MV-4-11 (cell line): ENCODE measurements at regions not wholly inside any gene's neighbourhood (a gene's known extent, or its start where the extent isn't known, plus 50 kb on each side); places are given as distances from the start of the nearest gene placed in this dataset.
"Not testable (repeated sequence)": the region's sequence is repeated elsewhere in the genome, so short reads cannot be mapped to it uniquely, and the experiment has no call there.

Experiments
- DNase-seq: peaks from one replicate; lab custom pipeline; 2025; lab: John Stamatoyannopoulos, UW

- not testable (repeated sequence) for DNase-seq
Measured at GRCh38 chr15:20306497-20307106, 235.0 kb downstream of the GOLGA6L6 start.

- not testable (repeated sequence) for DNase-seq
Measured at GRCh38 chr15:20305912-20306311, 235.7 kb downstream of the GOLGA6L6 start.

DNA sequence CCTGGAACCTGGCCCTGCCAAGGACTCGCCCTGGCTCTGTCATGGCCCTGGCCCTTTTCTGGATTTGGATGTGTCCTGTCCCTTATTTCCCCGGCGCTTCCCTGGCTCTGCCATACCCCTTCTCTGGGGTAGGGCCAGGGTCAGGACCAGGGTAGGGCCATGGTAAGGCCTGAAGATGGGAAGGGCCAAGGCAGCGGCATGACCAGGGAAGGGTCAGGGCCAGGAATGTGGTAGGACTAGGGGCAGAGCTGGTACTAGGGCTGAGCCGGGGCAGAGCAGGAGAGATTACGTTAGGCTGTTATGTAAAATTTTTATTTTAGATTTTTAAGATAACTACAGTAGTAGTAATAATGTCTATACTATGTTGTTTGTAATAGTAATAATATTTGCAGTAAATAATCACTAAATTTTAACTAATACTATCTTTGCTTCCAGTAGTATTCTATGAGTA lies 236.6 kb downstream of the GOLGA6L6 start:
- DNase-seq: not testable (repeated sequence)

GRCh38 chr15:20304282-20305014 lies 237.2 kb downstream of the GOLGA6L6 start:
- DNase-seq: not testable (repeated sequence)

DNA sequence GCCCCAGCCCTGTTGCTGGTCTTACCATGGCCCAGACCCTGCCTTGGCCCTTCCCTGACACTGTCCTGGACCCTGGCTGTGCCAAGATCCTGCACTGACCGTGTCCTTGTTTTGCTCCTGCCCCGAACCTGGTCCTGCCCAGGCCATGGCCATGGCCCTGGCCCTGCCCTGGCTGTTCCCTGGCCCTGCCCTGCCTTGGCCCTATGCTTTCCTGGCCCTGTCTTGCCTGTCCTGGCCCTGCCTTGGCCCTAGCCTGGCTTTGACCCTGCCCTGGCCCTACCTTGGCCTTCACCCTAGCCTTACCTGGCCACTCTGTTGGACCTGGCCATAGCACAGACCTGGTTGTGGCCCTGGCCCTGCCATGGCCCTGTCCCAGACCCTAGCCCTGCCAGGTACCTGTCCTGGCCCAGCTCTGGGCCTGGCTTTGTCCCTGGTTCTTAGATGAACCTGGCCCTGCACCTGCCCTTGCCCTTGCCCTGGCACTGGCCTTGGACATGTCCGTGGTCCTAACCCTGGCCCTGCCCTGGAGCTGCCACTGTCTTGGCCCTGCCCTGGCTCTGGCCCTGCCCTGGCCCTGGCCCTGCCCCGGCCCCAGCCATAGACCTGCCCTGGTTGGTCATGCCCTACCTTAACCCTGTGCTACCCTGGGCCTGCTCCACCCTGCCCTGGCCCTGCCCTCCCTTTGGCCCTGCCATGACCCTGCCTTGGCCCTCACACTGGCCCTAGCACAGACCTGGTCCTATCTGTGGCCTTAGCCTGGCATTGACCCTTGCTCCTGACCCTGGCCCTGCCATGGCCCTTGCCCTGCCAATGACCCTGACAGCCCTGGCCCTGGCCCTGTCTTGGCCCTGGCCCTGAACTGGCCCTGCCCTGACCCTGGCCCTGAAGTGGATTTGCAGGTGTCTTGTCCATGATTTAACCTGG lies 238.1 kb downstream of the GOLGA6L6 start:
- DNase-seq: not testable (repeated sequence)

GRCh38 chr15:20302141-20303069 lies 239.2 kb downstream of the GOLGA6L6 start:
- not testable (repeated sequence) for DNase-seq

GRCh38 chr15:20301471-20302081 lies 240.0 kb downstream of the GOLGA6L6 start:
- not testable (repeated sequence) for DNase-seq

- DNase-seq: not testable (repeated sequence)
Measured at GRCh38 chr15:20301041-20301390, 240.6 kb downstream of the GOLGA6L6 start.

DNA sequence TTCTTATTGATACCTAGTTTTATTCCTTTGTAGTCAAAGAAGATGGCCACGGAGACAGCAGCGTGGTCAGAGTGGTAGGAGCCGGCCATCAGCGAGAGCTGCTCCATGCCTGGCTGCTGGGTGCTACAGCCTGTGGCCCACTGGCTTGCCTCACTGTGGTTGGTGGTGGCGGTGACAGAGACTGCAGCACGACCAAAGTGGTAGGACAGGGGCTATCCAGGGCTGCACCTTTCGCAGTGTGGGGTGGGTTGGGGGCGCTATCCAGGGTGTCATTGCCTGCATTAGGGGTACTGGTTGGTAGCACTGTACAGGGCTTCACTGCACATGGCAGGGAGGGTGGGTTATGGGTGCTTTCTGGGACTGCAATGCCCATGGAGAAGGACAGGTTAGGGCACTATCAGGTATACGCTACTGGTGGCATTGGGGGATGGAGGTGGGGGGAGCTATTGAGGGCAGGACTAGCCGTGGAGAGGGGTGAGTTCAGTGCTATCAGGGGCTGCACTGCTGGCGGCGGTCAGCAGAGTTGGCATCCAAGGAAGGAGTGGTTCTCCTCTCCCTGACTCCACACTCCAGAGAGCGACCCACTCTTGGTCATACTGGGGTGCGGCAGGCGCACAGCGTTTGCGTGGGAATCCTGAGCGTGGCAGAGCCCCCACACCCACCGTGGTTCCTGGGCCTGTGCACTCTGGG lies 241.1 kb downstream of the GOLGA6L6 start:
- not testable (repeated sequence) for DNase-seq

GRCh38 chr15:20297603-20298123 lies 243.9 kb downstream of the GOLGA6L6 start:
- not testable (repeated sequence) for DNase-seq

- DNase-seq: not testable (repeated sequence)
Measured at GRCh38 chr15:20296261-20296660, 245.3 kb downstream of the GOLGA6L6 start.

GRCh38 chr15:20295238-20295811 lies 246.3 kb downstream of the GOLGA6L6 start:
- no peak for DNase-seq

DNA sequence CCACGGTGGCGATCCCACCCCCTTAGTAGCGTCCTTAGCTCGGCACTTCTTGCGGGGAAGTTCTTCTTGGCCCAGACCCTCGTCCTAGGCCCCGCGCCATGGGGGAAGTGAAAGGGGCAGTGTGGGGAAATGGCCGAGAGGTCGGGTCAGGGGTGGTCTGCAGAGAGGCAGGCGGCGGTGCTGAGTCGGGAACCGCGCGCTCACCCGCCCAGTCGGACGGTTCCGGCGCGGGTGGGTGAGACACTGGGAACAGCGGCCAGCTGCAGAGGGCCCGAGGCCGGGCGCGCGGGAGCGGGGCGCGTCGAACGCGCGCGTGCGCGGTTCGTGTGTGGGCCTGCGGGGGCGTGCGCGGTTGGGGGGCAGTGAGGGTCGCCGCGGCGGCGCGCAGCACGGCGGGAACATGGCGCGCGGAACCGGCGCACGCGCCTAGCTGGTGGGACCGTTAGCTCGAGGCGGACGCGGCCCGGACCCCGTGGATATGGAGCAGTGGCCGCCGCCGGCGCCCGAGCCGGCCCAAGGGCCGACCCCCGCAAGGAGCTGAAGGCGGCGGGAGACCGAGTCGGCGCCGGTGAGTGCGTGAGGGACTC lies 246.9 kb downstream of the GOLGA6L6 start:
- DNase-seq: no peak

DNA sequence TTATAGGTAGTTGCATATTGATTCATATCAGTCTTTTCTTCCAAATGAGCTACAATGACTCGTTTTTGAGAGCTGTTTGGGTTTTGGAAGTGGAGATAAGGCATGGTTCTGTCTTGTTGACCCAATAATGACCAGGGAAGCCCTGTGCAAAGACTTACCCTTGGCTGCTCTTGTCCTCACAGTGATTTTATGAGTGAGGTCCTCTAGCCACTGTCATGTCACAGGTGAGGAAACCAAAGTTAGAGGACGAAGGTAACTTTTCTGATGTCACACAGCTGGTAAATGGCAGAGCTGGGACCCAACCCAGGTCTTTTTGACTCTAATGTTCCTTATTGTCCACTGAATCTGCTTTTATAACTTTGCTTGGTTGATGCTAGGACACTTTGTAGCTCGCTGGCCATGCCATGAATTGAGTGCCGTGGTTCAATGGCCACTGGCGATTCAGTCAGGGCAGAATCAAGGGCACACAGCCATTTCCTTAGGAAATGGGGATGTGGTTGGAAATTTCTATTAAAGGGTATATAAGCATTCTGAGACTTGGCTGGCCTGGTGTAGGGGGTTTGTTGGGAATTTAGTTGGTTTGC lies 249.1 kb downstream of the GOLGA6L6 start:
- not testable (repeated sequence) for DNase-seq

GRCh38 chr15:20291616-20292015 lies 250.0 kb downstream of the GOLGA6L6 start:
- not testable (repeated sequence) for DNase-seq

DNA sequence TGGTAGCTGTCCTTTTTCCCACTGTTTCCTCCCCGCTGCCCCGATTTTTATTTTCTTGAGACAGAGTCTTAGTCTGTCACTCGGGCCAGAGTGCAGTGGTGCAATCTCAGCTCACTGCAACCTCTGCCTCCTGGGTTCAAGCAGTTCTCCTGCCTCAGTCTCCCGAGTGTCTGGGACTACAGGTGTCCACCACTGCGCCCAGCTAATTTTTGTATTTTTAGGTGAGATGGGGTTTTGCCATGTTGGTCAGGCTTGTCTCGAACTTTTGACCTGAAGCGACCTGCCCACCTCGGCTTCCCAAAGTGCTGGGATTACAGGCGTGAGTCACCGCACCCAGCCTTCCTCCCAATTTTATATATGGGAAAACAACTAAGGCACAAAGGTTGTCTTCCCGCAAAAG lies 251.0 kb downstream of the GOLGA6L6 start:
- DNase-seq: not testable (repeated sequence)

- not testable (repeated sequence) for DNase-seq
Measured at GRCh38 chr15:20289538-20290103, 252.0 kb downstream of the GOLGA6L6 start.

GRCh38 chr15:20288800-20289537 lies 252.6 kb downstream of the GOLGA6L6 start:
- not testable (repeated sequence) for DNase-seq
